Upper lobe of left lung (tissue), 6 donors: ENCODE measurements at regions not wholly inside any gene's neighbourhood (a gene's known extent, or its start where the extent isn't known, plus 50 kb on each side); places are given as distances from the start of the nearest gene placed in this dataset.
"Not testable (repeated sequence)": the region's sequence is repeated elsewhere in the genome, so short reads cannot be mapped to it uniquely, and the experiment has no call there.

Experiments
- ATAC-seq, 2 donors: fragments of 200-7000 bp; cut with Tn5 transposase; one replicate each; pipeline ENCODE4 v1.9.1; 2022; ENCODE audit warnings: mild to moderate bottlenecking in 2 of 2, moderate library complexity in 2 of 2; ENCODE audit not compliant: low FRiP score in 2 of 2
- DNase-seq, 2 donors: peaks; one replicate each; pipeline ENCODE4 v3.0.0-alpha.2; 2019 to 2020
- H3K27ac ChIP-seq, 4 donors: fragments of 200-600 bp; sonication (generic); one replicate each; pipeline ENCODE4 v1.5.1; 2016 to 2019
- H3K27me3 ChIP-seq, 4 donors: fragments of 200-600 bp; sonication (generic); one replicate each; pipeline ENCODE4 v1.5.1; 2017 to 2019
- H3K36me3 ChIP-seq, 4 donors: fragments of 200-600 bp; sonication (generic); one replicate each; pipeline ENCODE4 v1.5.1; 2016 to 2019
- H3K4me1 ChIP-seq, 4 donors: fragments of 200-600 bp; sonication (generic); one replicate each; pipeline ENCODE4 v1.5.1; 2018 to 2019
- H3K4me3 ChIP-seq, 4 donors: fragments of 200-600 bp; sonication (generic); one replicate each; pipeline ENCODE4 v1.5.1; 2017 to 2019; ENCODE audit warnings: mild to moderate bottlenecking in 2 of 4, moderate library complexity in 1 of 4
- H3K9me3 ChIP-seq, 4 donors: fragments of 200-600 bp; sonication (generic); one replicate each; pipeline ENCODE4 v1.5.1; 2018 to 2019
- CTCF ChIP-seq, 6 experiments: fragments of 450-650 bp in 4 of 6; fragments of 200-600 bp in 2 of 6; sonication (generic) in 2 of 6; IDR thresholded peaks; one replicate each; pipeline ENCODE4 v1.5.1; 2016 to 2019; ENCODE audit warnings: antibody characterized with exemption in 6 of 6
- EP300 ChIP-seq, 4 donors: sonication (generic); formaldehyde crosslinking; IDR thresholded peaks; one replicate each; pipeline ENCODE4 v1.5.1; 2017; ENCODE audit warnings: antibody characterized with exemption in 4 of 4, control low read depth in 2 of 4
- POLR2A ChIP-seq, 4 donors: fragments of 450-650 bp; IDR thresholded peaks; one replicate each; pipeline ENCODE4 v1.5.1; 2016 to 2017; ENCODE audit warnings: antibody characterized with exemption in 4 of 4, mild to moderate bottlenecking in 2 of 4
- POLR2AphosphoS5 ChIP-seq, 2 donors: sonication (generic); formaldehyde crosslinking; IDR thresholded peaks; one replicate each; pipeline ENCODE4 v1.5.1; 2017; ENCODE audit warnings: antibody characterized with exemption in 2 of 2
- WGBS, 2 donors: methylation state at CpG; one replicate each; pipeline ENCODE4 v1.1.5; 2017 to 2018; 5-methylcytosine and 5-hydroxymethylcytosine counted together
- donor health status: DM: no; HTN: no; CAD: no; lungs with moderate emphysema.
- donor health status: DM: no; HTN: yes; CAD: no; lungs with severe emphysema.

DNA sequence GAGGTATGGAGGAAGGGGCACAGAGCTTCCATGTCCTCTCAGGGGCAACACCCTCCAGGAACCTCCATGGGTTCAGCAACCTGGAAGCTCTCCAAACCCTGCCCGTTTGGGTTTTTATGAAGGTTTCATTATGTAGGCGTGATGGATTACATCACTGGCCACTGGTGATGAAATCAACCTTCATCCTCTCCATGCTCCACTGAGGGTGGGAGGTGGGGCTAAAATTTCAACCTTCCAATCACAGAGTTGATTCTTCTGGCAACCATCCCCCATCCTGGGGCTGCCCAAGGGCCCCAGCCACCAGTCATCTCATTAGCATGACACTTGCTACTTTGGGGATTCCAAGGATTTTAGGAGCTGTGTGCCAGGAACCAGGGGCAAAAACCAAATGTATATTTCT, 90.1 kb downstream of the TEX36 start:
- Histone ChIP-seq H3K4me1 (no peaks in the 10 kb centered on the region), H3K27me3 (no peaks in the 10 kb centered on the region), H3K4me3 (no peak overlapping the region), H3K9me3 (peaks cover 0 to 19% (median 12%) of the 10 kb centered on the region in 4 donors), H3K36me3 (no peaks in the 10 kb centered on the region), H3K27ac (no peak overlapping the region)
- 61 to 85% methylated on average over 2 of the region's 2 CpGs for WGBS, 2 donors
- ATAC-seq (peak in 1 of 2 donors; percentile 11), DNase-seq (no peak)
- TF ChIP-seq POLR2A (IDR thresholded peaks at IDR 0.05) (no peak), EP300 (IDR thresholded peaks at IDR 0.05) (no peak), POLR2AphosphoS5 (IDR thresholded peaks at IDR 0.05) (no peak), CTCF (IDR thresholded peaks at IDR 0.05) (no peak)

GRCh38 chr10:125591886-125592285, 91.1 kb downstream of the TEX36 start:
- no peak overlapping the region for H3K4me3 ChIP-seq
- no peak overlapping the region for H3K27ac ChIP-seq
- H3K4me1 ChIP-seq: no peaks in the 10 kb centered on the region
- ATAC-seq: no peak
- H3K27me3 ChIP-seq: no peaks in the 10 kb centered on the region
- H3K36me3 ChIP-seq: no peaks in the 10 kb centered on the region
- H3K9me3 ChIP-seq: peaks cover 0 to 17% (median 11%) of the 10 kb centered on the region in 4 donors
- WGBS, 2 donors: 62 to 67% methylated on average over 7 of the region's 7 CpGs
- TF ChIP-seq EP300 (IDR thresholded peaks at IDR 0.05) (no peak), POLR2A (IDR thresholded peaks at IDR 0.05) (no peak), CTCF (IDR thresholded peaks at IDR 0.05) (no peak), POLR2AphosphoS5 (IDR thresholded peaks at IDR 0.05) (no peak)
- DNase-seq: no peak

DNA sequence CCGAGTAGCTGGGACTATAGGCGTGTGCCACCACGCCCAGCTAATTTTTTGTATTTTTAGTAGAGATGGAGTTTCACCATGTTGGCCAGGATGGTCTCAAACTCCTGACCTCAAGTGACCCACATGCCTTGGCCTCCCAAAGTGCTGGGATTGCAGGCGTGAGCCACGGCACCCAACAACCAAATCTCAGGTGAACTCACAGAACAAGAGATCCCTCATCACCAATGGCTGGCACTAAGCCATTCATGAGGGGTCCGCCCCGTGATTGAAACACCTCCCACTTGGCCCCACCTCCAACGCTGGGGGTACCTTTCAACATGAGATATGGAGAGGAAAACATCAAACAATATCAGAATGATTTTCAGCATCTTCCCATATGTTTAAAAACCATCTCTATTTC, 94.2 kb downstream of the TEX36 start:
- not testable (repeated sequence) for H3K4me1 ChIP-seq, H3K9me3 ChIP-seq, ATAC-seq, H3K4me3 ChIP-seq, H3K27me3 ChIP-seq, H3K27ac ChIP-seq, DNase-seq, H3K36me3 ChIP-seq
- WGBS, 2 donors: 86 to 87% methylated on average over 8 of the region's 8 CpGs

- TF ChIP-seq POLR2A (IDR thresholded peaks at IDR 0.05) (no peak), CTCF (IDR thresholded peaks at IDR 0.05) (no peak), EP300 (IDR thresholded peaks at IDR 0.05) (no peak), POLR2AphosphoS5 (IDR thresholded peaks at IDR 0.05) (no peak)
- no peaks in the 10 kb centered on the region for H3K9me3 ChIP-seq
- no peak overlapping the region for H3K27ac ChIP-seq
- no peak for ATAC-seq
- H3K27me3 ChIP-seq: no peaks in the 10 kb centered on the region
- DNase-seq: no peak
- no peaks in the 10 kb centered on the region for H3K36me3 ChIP-seq
- H3K4me1 ChIP-seq: no peaks in the 10 kb centered on the region
- WGBS, 2 donors: 77 to 85% methylated on average over 4 of the region's 4 CpGs
- no peak overlapping the region for H3K4me3 ChIP-seq
These were observed 98.0 kb downstream of the TEX36 start for GRCh38 chr10:125584954-125585353.

DNA sequence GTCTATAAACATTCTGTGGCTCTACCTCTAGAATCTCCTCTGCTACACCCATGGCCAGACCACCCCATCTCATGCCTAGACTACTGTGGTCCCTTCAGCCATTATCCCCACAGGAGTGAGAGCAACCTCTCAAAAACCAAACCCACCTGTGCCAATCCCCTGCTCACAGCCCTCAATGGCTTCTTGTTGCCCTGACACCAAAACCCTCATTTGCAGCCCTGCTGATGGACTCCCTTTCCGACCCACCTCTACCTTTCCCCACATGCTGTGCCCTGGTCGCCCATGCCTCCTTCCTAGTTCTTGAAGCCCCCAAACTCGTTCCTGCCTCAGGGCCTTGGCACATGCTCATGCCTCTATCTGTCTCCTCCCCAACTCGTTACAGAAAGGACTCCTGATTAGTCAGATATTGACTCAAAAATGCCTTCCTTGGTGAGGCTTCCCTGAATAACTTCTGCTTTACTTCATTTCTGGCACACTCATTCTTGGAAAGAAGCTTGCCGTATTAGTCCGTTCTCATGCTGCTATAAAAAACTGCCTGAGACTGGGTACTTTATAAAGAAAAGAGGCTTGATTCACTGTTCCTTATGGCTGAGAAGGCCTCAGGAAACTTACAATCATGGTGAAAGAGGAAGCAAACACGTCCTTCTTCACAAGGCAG, 104.2 kb downstream of the TEX36 start:
- DNase-seq (no peak), ATAC-seq (no peak)
- WGBS, 2 donors: 71 to 76% methylated on average over 7 of the region's 7 CpGs
- H3K4me1 ChIP-seq: no peaks in the 10 kb centered on the region
- H3K9me3 ChIP-seq: no peaks in the 10 kb centered on the region
- H3K27me3 ChIP-seq: no peaks in the 10 kb centered on the region
- H3K27ac ChIP-seq: no peak overlapping the region
- H3K4me3 ChIP-seq: no peak overlapping the region
- no peak for TF ChIP-seq CTCF (IDR thresholded peaks at IDR 0.05)
- no peak for TF ChIP-seq POLR2A (IDR thresholded peaks at IDR 0.05)
- TF ChIP-seq EP300 (IDR thresholded peaks at IDR 0.05): no peak
- no peak for TF ChIP-seq POLR2AphosphoS5 (IDR thresholded peaks at IDR 0.05)
- no peaks in the 10 kb centered on the region for H3K36me3 ChIP-seq
